Esophagus muscularis mucosa (tissue), 4 donors: ENCODE measurements at regions not wholly inside any gene's neighbourhood (a gene's known extent, or its start where the extent isn't known, plus 50 kb on each side); places are given as distances from the start of the nearest gene placed in this dataset.

ENCODE experiments used
- DNase-seq: peaks from one replicate; pipeline ENCODE4 v3.0.0-alpha.2; 2017; ENCODE audit errors: extremely low spot score
- H3K27ac ChIP-seq, 4 donors: fragments of 200-600 bp; sonication (generic); replicated peaks in 1 of 4; 1 replicate in 3 of 4; 2 replicates in 1 of 4; pipeline ENCODE4 v1.5.1; 2016 to 2019; ENCODE audit warnings: mild to moderate bottlenecking in 1 of 4
- H3K27me3 ChIP-seq, 4 donors: fragments of 200-600 bp; sonication (generic); one replicate each; pipeline versions ENCODE4 v1.5.1 to v1.6.0; 2016 to 2019
- H3K36me3 ChIP-seq, 4 donors: fragments of 200-600 bp; sonication (generic); one replicate each; pipeline ENCODE4 v1.5.1; 2016 to 2019
- H3K4me1 ChIP-seq, 4 donors: fragments of 200-600 bp; sonication (generic); one replicate each; pipeline ENCODE4 v1.5.1; 2016 to 2019
- H3K4me3 ChIP-seq, 4 donors: fragments of 200-600 bp; sonication (generic); 1 replicate in 2 of 4; 2 replicates in 2 of 4; pipeline ENCODE4 v1.5.1; 2016 to 2019; ENCODE audit warnings: mild to moderate bottlenecking in 4 of 4, moderate library complexity in 1 of 4
- H3K9me3 ChIP-seq, 4 donors: fragments of 200-600 bp; sonication (generic); 1 replicate in 3 of 4; 2 replicates in 1 of 4; pipeline ENCODE4 v1.5.1; 2016 to 2019
- EP300 ChIP-seq: sonication (generic); formaldehyde crosslinking; IDR thresholded peaks from one replicate; pipeline ENCODE4 v1.6.1; 2017; ENCODE audit warnings: antibody characterized with exemption
- POLR2A ChIP-seq: fragments of 450-650 bp; IDR thresholded peaks from one replicate; pipeline ENCODE4 v1.6.1; 2017; ENCODE audit warnings: antibody characterized with exemption, moderate library complexity, mild to moderate bottlenecking, low read depth
- POLR2AphosphoS5 ChIP-seq, 2 donors: sonication (generic); formaldehyde crosslinking; IDR thresholded peaks; one replicate each; pipeline ENCODE4 v1.6.1; 2017; ENCODE audit warnings: antibody characterized with exemption in 2 of 2
- WGBS: methylation state at CpG from one replicate; pipeline ENCODE4 v1.1.5; 2018; 5-methylcytosine and 5-hydroxymethylcytosine counted together
- intact Hi-C: fragments of 100-400 bp; cut with DNase I; formaldehyde crosslinking; loops from one replicate; pipeline ENCODE4 v1.15.1; 2023
- TF ChIP-seq, protein P1 (sequence below), 3 experiments: fragments of 200-600 bp in 2 of 3; fragments of 450-650 bp in 1 of 3; sonication (generic) in 2 of 3; IDR thresholded peaks; one replicate each; pipeline ENCODE4 v1.5.1; 2017 to 2019; ENCODE audit warnings: antibody characterized with exemption in 3 of 3, mild to moderate bottlenecking in 2 of 3, moderate library complexity in 1 of 3

DNA sequence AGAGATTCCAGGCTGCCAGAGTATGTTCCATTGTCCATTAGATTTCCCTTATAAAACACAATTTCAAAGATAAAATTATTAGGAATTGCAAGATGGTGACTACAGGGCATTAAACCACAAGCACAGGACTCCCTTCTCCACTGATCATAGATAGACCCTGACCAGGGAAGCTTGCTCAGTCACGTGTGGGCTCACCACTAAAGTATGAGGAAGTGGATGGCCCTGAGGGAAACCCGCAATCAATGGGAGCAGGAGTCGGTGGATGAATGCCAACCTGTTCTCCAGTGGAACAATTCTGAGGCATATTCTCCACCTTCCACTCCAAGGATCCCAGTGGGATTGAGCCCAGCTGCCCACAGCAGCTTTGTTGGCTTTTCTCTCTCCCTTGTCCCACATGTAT is 515.7 kb downstream of the BCOR start:
- intact Hi-C loops: no loop called here
- no peak overlapping the region for H3K4me3 ChIP-seq
- 70% methylated on average over 3 of the region's 3 CpGs for WGBS
- H3K27me3 ChIP-seq: peaks cover 0 to 5% (median 0%) of the 10 kb centered on the region in 4 donors
- no peak for TF ChIP-seq EP300
- no peak for TF ChIP-seq POLR2A
- TF ChIP-seq, protein P1, sequence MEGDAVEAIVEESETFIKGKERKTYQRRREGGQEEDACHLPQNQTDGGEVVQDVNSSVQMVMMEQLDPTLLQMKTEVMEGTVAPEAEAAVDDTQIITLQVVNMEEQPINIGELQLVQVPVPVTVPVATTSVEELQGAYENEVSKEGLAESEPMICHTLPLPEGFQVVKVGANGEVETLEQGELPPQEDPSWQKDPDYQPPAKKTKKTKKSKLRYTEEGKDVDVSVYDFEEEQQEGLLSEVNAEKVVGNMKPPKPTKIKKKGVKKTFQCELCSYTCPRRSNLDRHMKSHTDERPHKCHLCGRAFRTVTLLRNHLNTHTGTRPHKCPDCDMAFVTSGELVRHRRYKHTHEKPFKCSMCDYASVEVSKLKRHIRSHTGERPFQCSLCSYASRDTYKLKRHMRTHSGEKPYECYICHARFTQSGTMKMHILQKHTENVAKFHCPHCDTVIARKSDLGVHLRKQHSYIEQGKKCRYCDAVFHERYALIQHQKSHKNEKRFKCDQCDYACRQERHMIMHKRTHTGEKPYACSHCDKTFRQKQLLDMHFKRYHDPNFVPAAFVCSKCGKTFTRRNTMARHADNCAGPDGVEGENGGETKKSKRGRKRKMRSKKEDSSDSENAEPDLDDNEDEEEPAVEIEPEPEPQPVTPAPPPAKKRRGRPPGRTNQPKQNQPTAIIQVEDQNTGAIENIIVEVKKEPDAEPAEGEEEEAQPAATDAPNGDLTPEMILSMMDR (IDR thresholded peaks at IDR 0.05): no peak
- no peak for TF ChIP-seq POLR2AphosphoS5 (IDR thresholded peaks at IDR 0.05)
- no peak overlapping the region for H3K27ac ChIP-seq
- no peaks in the 10 kb centered on the region for H3K4me1 ChIP-seq
- H3K9me3 ChIP-seq: peaks cover 0 to 8% (median 0%) of the 10 kb centered on the region in 4 donors
- no peak for DNase-seq
- no peaks in the 10 kb centered on the region for H3K36me3 ChIP-seq

DNA sequence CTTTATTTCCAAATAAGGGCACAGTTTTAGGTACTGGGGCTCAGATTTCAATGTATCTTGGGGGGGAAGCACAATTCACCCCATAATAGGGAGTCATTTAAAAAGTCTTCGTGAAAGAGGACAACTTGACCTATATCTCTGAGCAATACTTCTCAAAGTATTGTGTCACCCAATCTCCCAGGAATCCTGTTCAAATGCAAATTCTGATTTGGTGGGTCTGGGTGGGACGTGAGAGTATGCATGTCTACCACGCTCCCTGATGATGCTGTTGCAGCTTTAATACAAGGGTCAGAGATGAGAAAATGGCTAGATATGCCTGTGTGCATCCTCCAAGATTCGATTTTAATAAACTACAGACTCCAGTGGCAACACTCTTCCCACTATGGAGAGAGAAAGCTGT is 514.8 kb downstream of the BCOR start:
- WGBS: 66% methylated on average over 4 of the region's 4 CpGs
- H3K9me3 ChIP-seq: peaks cover 0 to 8% (median 0%) of the 10 kb centered on the region in 4 donors
- H3K36me3 ChIP-seq: no peaks in the 10 kb centered on the region
- H3K27ac ChIP-seq: no peak overlapping the region
- TF ChIP-seq POLR2AphosphoS5 (IDR thresholded peaks at IDR 0.05) (no peak), EP300 (no peak), POLR2A (no peak)
- TF ChIP-seq, protein P1 (IDR thresholded peaks at IDR 0.05): no peak
- H3K27me3 ChIP-seq: no peaks in the 10 kb centered on the region
- H3K4me3 ChIP-seq: no peak overlapping the region
- DNase-seq: no peak
- intact Hi-C loops: no loop called here
- no peaks in the 10 kb centered on the region for H3K4me1 ChIP-seq

DNA sequence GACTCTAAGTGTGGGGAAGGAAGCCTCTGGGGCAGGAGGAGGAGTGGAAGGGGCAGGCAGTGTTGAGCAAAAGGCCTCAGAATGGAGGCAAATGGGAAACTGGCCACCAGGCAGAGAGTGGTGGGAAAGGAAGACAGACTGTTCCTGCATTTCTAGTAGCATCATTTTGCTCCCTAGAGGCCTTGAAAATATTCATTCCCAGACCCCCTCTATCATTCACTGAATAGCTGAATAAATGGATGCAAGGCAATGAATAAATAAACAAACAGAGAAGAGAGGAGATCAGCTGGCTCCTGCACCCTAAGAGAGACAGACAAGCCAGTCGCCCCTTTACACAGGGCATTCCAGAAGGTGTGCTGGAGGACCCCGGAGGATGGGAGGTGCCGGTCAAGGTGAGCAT is 511.9 kb downstream of the BCOR start:
- Histone ChIP-seq H3K36me3 (no peaks in the 10 kb centered on the region), H3K27me3 (no peaks in the 10 kb centered on the region), H3K4me1 (no peaks in the 10 kb centered on the region), H3K9me3 (peaks cover 0 to 8% (median 0%) of the 10 kb centered on the region in 4 donors), H3K27ac (no peak overlapping the region), H3K4me3 (no peak overlapping the region)
- no peak for DNase-seq
- intact Hi-C loops: no loop called here
- TF ChIP-seq, protein P1 (IDR thresholded peaks at IDR 0.05): no peak
- no peak for TF ChIP-seq EP300
- no peak for TF ChIP-seq POLR2AphosphoS5 (IDR thresholded peaks at IDR 0.05)
- no peak for TF ChIP-seq POLR2A
- 83% methylated on average over 3 of the region's 3 CpGs for WGBS

DNA sequence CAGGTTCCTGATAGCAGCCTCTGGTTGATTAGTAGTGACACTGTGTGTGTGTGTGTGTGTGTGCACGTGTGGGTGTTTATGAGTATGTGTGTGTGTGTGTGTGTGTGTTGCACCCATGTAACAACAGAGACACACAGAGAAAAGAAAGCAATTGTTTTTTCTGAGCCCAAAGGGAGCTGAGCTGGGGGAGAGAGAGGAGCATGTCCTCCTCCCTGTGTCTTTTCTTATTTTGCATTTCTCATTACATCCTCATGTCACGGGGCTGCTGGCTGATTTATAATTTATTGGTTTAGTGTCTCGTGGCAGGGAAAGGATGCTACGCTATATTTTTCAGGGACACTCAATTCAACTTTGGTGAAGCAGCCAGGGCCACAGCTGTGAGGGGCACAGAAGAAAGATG is 511.4 kb downstream of the BCOR start:
- Histone ChIP-seq H3K36me3 (no peaks in the 10 kb centered on the region), H3K9me3 (peaks cover 0 to 8% (median 0%) of the 10 kb centered on the region in 4 donors), H3K27me3 (no peaks in the 10 kb centered on the region), H3K4me1 (no peaks in the 10 kb centered on the region), H3K27ac (no peak overlapping the region), H3K4me3 (no peak overlapping the region)
- WGBS: 71% methylated on average over 4 of the region's 4 CpGs
- TF ChIP-seq, protein P1 (IDR thresholded peaks at IDR 0.05): no peak
- no peak for TF ChIP-seq EP300
- no peak for TF ChIP-seq POLR2A
- no peak for TF ChIP-seq POLR2AphosphoS5 (IDR thresholded peaks at IDR 0.05)
- DNase-seq: no peak
- intact Hi-C loops: no loop called here

DNA sequence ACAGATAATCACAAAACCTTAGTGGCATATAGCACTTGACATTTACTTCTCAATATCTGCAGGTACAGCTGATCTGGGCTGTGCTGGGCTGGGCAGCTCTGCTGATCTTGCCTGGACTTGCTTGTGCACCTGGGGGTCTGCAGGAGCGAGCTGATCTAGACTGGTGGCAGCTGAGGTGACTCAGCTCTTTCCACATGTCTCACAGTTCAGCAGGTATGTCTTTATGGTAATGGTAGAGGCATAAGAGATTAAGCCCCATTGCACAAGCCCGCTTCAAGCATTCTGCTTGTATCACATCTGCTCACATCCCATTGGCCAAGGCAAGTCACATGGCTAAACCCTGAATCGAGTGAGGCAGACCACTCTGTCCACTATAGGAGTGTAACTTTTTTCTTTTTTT is 506.7 kb downstream of the BCOR start:
- Histone ChIP-seq H3K27me3 (no peaks in the 10 kb centered on the region), H3K9me3 (no peaks in the 10 kb centered on the region), H3K4me1 (no peaks in the 10 kb centered on the region), H3K36me3 (no peaks in the 10 kb centered on the region), H3K27ac (no peak overlapping the region), H3K4me3 (no peak overlapping the region)
- TF ChIP-seq POLR2AphosphoS5 (IDR thresholded peaks at IDR 0.05): no peak
- TF ChIP-seq POLR2A: no peak
- no peak for TF ChIP-seq EP300
- TF ChIP-seq, protein P1 (IDR thresholded peaks at IDR 0.05): no peak
- WGBS: 81% methylated on average over 3 of the region's 3 CpGs
- intact Hi-C loops: no loop called here
- DNase-seq: no peak
